Astrocyte of the cerebellum (primary cell): ENCODE measurements at regions not wholly inside any gene's neighbourhood (a gene's known extent, or its start where the extent isn't known, plus 50 kb on each side); places are given as distances from the start of the nearest gene placed in this dataset.

Source experiments
- DNase-seq: peaks from one replicate; pipeline ENCODE4 v3.0.0-alpha.2; 2011; ENCODE audit warnings: low read depth
- H3K4me3 ChIP-seq: 2 replicates; pipeline ENCODE4 v1.5.1; 2011; ENCODE audit warnings: mild to moderate bottlenecking, low read depth, low read length, moderate library complexity
- CTCF ChIP-seq: IDR thresholded peaks from 2 replicates; pipeline ENCODE4 v1.5.1; 2012; ENCODE audit warnings: low read length, low read depth, moderate library complexity, mild to moderate bottlenecking; ENCODE audit errors: missing control alignments
- in situ Hi-C: cut with HindIII; loops from 2 replicates; pipeline ENCODE4 v1.10.0; 2017; ENCODE audit warnings: low sequenced_read_pairs

GRCh38 chr15:23839893-23840474, 152.9 kb upstream of the NDN start:
- no peak for TF ChIP-seq CTCF
- H3K4me3 ChIP-seq = no peak overlapping the region
- no peak for DNase-seq
- in situ Hi-C loops = no loop called here

- H3K4me3 ChIP-seq = no peak overlapping the region
- in situ Hi-C loops = no loop called here
- no peak for TF ChIP-seq CTCF
- DNase-seq = no peak
Measured at GRCh38 chr15:23846218-23846617, 159.1 kb upstream of the NDN start.

GRCh38 chr15:23850666-23851065, 163.6 kb upstream of the NDN start:
- in situ Hi-C loops = no loop called here
- no peak overlapping the region for H3K4me3 ChIP-seq
- TF ChIP-seq CTCF = no peak
- no peak for DNase-seq

- no peak for TF ChIP-seq CTCF
- in situ Hi-C loops = no loop called here
- H3K4me3 ChIP-seq = no peak overlapping the region
- DNase-seq = no peak
Measured at GRCh38 chr15:23851921-23852320, 164.8 kb upstream of the NDN start.

- TF ChIP-seq CTCF = no peak
- no peak for DNase-seq
- no peak overlapping the region for H3K4me3 ChIP-seq
- in situ Hi-C loops = no loop called here
Measured at GRCh38 chr15:23853286-23853685, 166.2 kb upstream of the NDN start.

- TF ChIP-seq CTCF = no peak
- DNase-seq = no peak
- H3K4me3 ChIP-seq = no peak overlapping the region
- in situ Hi-C loops = no loop called here
Measured at GRCh38 chr15:23854203-23854911, 167.3 kb upstream of the NDN start.
